Vagina (tissue), 2 donors: ENCODE measurements at regions not wholly inside any gene's neighbourhood (a gene's known extent, or its start where the extent isn't known, plus 50 kb on each side); places are given as distances from the start of the nearest gene placed in this dataset.

Experiments used
- DNase-seq, 2 donors: peaks; one replicate each; pipeline ENCODE4 v3.0.0-alpha.2; 2017; ENCODE audit errors: extremely low spot score in 2 of 2
- H3K27ac ChIP-seq: fragments of 200-600 bp; sonication (generic); one replicate; pipeline ENCODE4 v1.5.1; 2019
- H3K27me3 ChIP-seq: fragments of 200-600 bp; sonication (generic); one replicate; pipeline ENCODE4 v1.5.1; 2019
- H3K36me3 ChIP-seq, 2 donors: fragments of 200-600 bp; sonication (generic); one replicate each; pipeline ENCODE4 v1.5.1; 2017 to 2019
- H3K4me1 ChIP-seq: fragments of 200-600 bp; sonication (generic); one replicate; pipeline ENCODE4 v1.5.1; 2019
- H3K4me3 ChIP-seq, 2 donors: fragments of 200-600 bp; sonication (generic); 1 replicate in 1 of 2; 2 replicates in 1 of 2; pipeline ENCODE4 v1.5.1; 2016 to 2019
- H3K9me3 ChIP-seq: fragments of 200-600 bp; sonication (generic); one replicate; pipeline ENCODE4 v1.5.1; 2019
- POLR2A ChIP-seq, 2 donors: fragments of 450-650 bp; IDR thresholded peaks; one replicate each; pipeline ENCODE4 v1.6.1; 2017; ENCODE audit warnings: antibody characterized with exemption in 2 of 2, mild to moderate bottlenecking in 2 of 2, moderate library complexity in 2 of 2
- POLR2AphosphoS5 ChIP-seq, 2 donors: sonication (generic); formaldehyde crosslinking; IDR thresholded peaks; one replicate each; pipeline ENCODE4 v1.9.0; 2017; ENCODE audit warnings: antibody characterized with exemption in 2 of 2, mild to moderate bottlenecking in 2 of 2, low read depth in 1 of 2; ENCODE audit not compliant: insufficient read depth in 1 of 2
- intact Hi-C: fragments of 100-400 bp; cut with DNase I; formaldehyde crosslinking; loops from one replicate; pipeline ENCODE4 v1.15.1; 2023
- TF ChIP-seq, protein P1 (sequence below), 3 experiments: fragments of 450-650 bp in 2 of 3; fragments of 200-600 bp in 1 of 3; sonication (generic) in 1 of 3; IDR thresholded peaks; one replicate each; pipeline ENCODE4 v1.5.1; 2017 to 2019; ENCODE audit warnings: antibody characterized with exemption in 3 of 3, mild to moderate bottlenecking in 2 of 3, moderate library complexity in 2 of 3

DNA sequence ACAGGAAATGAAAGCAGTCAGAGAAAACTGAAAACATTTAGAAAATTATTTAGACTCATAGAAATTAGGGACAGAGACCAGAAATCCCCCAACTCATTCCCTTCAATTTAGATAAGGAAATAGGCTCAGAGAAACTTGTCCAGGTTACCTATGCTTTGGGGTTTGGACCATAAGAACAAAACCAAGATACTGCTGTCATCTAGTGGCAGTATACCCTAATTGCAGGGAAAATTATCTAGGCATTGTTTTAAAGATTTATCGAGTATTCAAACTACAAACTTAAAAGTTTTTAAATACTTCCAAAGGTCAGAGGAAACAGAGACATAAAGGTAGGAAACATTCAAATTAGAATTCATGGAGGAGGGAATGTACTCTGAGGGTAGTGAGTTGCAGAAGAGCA, 67.0 kb upstream of the KLHL13 start:
- Histone ChIP-seq H3K9me3 (no peaks in the 10 kb centered on the region), H3K4me3 (no peak overlapping the region), H3K4me1 (no peaks in the 10 kb centered on the region), H3K27ac (no peak overlapping the region), H3K36me3 (no peaks in the 10 kb centered on the region), H3K27me3 (no peaks in the 10 kb centered on the region)
- TF ChIP-seq POLR2A (IDR thresholded peaks at IDR 0.05) (no peak), POLR2AphosphoS5 (IDR thresholded peaks at IDR 0.05; ENCODE audit: insufficient read depth in 1 of 2, low read depth in 1 of 2) (no peak)
- TF ChIP-seq, protein P1, sequence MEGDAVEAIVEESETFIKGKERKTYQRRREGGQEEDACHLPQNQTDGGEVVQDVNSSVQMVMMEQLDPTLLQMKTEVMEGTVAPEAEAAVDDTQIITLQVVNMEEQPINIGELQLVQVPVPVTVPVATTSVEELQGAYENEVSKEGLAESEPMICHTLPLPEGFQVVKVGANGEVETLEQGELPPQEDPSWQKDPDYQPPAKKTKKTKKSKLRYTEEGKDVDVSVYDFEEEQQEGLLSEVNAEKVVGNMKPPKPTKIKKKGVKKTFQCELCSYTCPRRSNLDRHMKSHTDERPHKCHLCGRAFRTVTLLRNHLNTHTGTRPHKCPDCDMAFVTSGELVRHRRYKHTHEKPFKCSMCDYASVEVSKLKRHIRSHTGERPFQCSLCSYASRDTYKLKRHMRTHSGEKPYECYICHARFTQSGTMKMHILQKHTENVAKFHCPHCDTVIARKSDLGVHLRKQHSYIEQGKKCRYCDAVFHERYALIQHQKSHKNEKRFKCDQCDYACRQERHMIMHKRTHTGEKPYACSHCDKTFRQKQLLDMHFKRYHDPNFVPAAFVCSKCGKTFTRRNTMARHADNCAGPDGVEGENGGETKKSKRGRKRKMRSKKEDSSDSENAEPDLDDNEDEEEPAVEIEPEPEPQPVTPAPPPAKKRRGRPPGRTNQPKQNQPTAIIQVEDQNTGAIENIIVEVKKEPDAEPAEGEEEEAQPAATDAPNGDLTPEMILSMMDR (IDR thresholded peaks at IDR 0.05), result no peak
- DNase-seq, result no peak
- intact Hi-C loops, result loop anchor here (10.0 kb wide), 1 partner anchor 519 kb away; no protein-coding TSS in a partner anchor

DNA sequence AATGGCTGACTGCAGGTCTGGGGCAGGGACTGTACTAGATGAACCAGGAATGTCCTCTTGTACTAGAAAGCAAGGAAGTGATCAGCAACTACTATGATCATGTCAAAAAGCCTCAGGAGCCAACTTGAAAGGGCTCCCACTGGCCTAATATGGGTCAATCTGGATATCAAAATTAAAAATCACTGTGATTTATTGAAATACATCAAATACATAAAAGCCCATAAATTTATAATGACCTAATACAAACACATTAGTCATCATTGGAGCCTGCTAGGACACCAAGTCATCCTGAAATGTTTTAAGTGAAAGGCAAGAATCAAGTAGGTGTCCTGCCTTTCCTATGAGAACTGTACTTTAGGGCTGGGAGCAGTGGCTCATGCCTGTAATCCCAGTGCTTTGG, 70.5 kb upstream of the KLHL13 start:
- no peak overlapping the region for H3K4me3 ChIP-seq
- no peaks in the 10 kb centered on the region for H3K9me3 ChIP-seq
- H3K36me3 ChIP-seq, result no peaks in the 10 kb centered on the region
- H3K4me1 ChIP-seq, result no peaks in the 10 kb centered on the region
- no peaks in the 10 kb centered on the region for H3K27me3 ChIP-seq
- H3K27ac ChIP-seq, result no peak overlapping the region
- intact Hi-C loops, result loop anchor here (10.0 kb wide), 1 partner anchor 522 kb away; no protein-coding TSS in a partner anchor
- no peak for DNase-seq
- TF ChIP-seq POLR2A (IDR thresholded peaks at IDR 0.05) (no peak), POLR2AphosphoS5 (IDR thresholded peaks at IDR 0.05; ENCODE audit: insufficient read depth in 1 of 2, low read depth in 1 of 2) (no peak)
- TF ChIP-seq, protein P1 (IDR thresholded peaks at IDR 0.05), result no peak

DNA sequence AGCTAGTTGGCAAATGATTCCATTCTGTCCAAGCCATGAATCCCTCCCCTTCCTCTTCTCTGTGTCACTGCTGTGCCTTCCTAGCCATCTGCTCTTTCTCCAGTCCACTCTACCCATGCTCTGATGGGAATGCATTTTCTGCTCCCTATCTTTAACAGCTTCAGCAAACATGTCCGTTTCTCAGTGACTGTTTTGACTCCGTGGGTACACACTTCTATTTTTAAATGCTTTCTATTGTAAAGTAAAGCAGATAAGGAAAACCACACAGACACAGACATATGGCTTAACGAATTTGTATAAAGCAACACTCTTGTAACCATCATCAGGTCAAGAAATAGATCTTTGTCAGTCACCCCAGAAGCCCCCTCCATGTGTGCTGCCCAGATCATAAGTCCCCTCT, 72.4 kb upstream of the KLHL13 start:
- Histone ChIP-seq H3K9me3 (no peaks in the 10 kb centered on the region), H3K27ac (no peak overlapping the region)

DNA sequence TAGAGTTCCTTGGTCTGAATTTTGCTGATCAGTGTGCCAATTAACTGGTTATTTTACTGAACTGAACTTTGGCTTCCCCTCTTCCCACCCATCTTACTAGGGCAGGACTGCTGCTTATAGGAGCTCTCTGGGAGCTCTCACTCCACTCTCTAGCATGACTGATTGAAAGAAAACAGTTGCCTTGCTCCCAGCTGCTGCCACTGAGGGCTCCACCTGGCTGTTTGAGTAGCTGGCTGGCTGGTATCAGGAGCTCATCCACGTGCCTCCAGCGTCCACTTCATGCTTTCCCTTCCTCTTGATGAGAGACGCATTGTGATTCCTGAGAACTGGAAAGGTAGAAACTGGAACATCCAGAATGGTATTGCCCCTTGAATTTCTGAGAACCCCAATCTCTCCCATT, 73.0 kb upstream of the KLHL13 start:
- Histone ChIP-seq H3K36me3 (no peaks in the 10 kb centered on the region), H3K9me3 (no peaks in the 10 kb centered on the region), H3K27ac (no peak overlapping the region), H3K27me3 (no peaks in the 10 kb centered on the region), H3K4me1 (no peaks in the 10 kb centered on the region), H3K4me3 (no peak overlapping the region)
- intact Hi-C loops, result loop anchor here (10.0 kb wide), 1 partner anchor 525 kb away; no protein-coding TSS in a partner anchor
- TF ChIP-seq POLR2A (IDR thresholded peaks at IDR 0.05) (no peak), POLR2AphosphoS5 (IDR thresholded peaks at IDR 0.05; ENCODE audit: insufficient read depth in 1 of 2, low read depth in 1 of 2) (no peak)
- TF ChIP-seq, protein P1 (IDR thresholded peaks at IDR 0.05), result no peak
- no peak for DNase-seq

More for the DNA sequence above, 72.4 kb upstream of the KLHL13 start:
- Histone ChIP-seq H3K4me1 (no peaks in the 10 kb centered on the region), H3K4me3 (no peak overlapping the region), H3K27me3 (no peaks in the 10 kb centered on the region), H3K36me3 (no peaks in the 10 kb centered on the region)
- no peak for DNase-seq
- intact Hi-C loops, result loop anchor here (10.0 kb wide), 1 partner anchor 524 kb away; no protein-coding TSS in a partner anchor
- TF ChIP-seq, protein P1 (IDR thresholded peaks at IDR 0.05), result no peak
- no peak for TF ChIP-seq POLR2A (IDR thresholded peaks at IDR 0.05)

DNA sequence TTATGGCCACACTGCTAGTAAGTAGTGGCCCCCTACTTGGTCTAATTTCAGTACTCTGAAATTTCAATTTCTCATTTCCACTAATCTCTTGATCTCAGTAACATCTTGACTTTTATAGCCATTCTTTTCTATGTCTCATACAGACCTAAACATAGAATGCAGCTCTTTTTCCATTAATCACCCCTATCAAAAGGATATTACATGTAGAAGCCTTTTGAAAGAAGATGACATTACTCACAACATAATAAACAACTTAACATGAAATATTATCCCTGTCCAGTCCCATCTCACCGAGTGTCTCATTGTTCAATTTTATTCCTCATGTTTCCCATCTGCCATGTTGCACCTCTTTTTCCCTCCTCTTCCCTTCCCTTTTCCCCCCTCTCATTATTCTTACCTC, 81.1 kb upstream of the KLHL13 start:
- no peaks in the 10 kb centered on the region for H3K9me3 ChIP-seq
- no peak for DNase-seq
- H3K36me3 ChIP-seq, result no peaks in the 10 kb centered on the region
- H3K4me1 ChIP-seq, result no peaks in the 10 kb centered on the region
- H3K27ac ChIP-seq, result no peak overlapping the region
- H3K27me3 ChIP-seq, result no peaks in the 10 kb centered on the region
- no peak overlapping the region for H3K4me3 ChIP-seq
- no peak for TF ChIP-seq POLR2A (IDR thresholded peaks at IDR 0.05)
- no peak for TF ChIP-seq POLR2AphosphoS5 (IDR thresholded peaks at IDR 0.05; ENCODE audit: insufficient read depth in 1 of 2, low read depth in 1 of 2)
- TF ChIP-seq, protein P1 (IDR thresholded peaks at IDR 0.05), result no peak
- intact Hi-C loops, result no loop called here
